MM.1S (cell line): ENCODE measurements at regions not wholly inside any gene's neighbourhood (a gene's known extent, or its start where the extent isn't known, plus 50 kb on each side); places are given as distances from the start of the nearest gene placed in this dataset.

ENCODE experiments used
- DNase-seq: peaks from one replicate; pipeline ENCODE4 v3.0.0-alpha.2; 2015
- H2AFZ ChIP-seq: fragments of 300-600 bp; sonication (generic); 2 replicates; pipeline ENCODE4 v1.6.0; 2016; ENCODE audit warnings: antibody characterized with exemption, low read length
- H3F3A ChIP-seq: fragments of 300-600 bp; sonication (generic); 2 replicates; pipeline ENCODE4 v1.6.1; 2016; ENCODE audit warnings: mild to moderate bottlenecking, antibody characterized with exemption, low read length, moderate library complexity, mixed read lengths; ENCODE audit not compliant: insufficient read depth
- H3K27ac ChIP-seq: fragments of 300-600 bp; sonication (generic); 2 replicates; pipeline ENCODE4 v1.5.1; 2016; ENCODE audit warnings: mild to moderate bottlenecking, low read length
- H3K27me3 ChIP-seq: fragments of 300-600 bp; sonication (generic); replicated peaks from 2 replicates; pipeline ENCODE4 v1.6.0; 2016; ENCODE audit warnings: low read length; ENCODE audit not compliant: insufficient read depth
- H3K36me3 ChIP-seq: fragments of 300-600 bp; sonication (generic); replicated peaks from 2 replicates; pipeline ENCODE4 v1.6.1; 2016; ENCODE audit warnings: mild to moderate bottlenecking, low read length, mixed read lengths; ENCODE audit not compliant: insufficient read depth
- H3K4me1 ChIP-seq: fragments of 300-600 bp; sonication (generic); 2 replicates; pipeline ENCODE4 v1.6.1; 2016; ENCODE audit warnings: low read length, mixed read lengths
- H3K4me2 ChIP-seq: fragments of 300-600 bp; sonication (generic); 2 replicates; pipeline ENCODE4 v1.6.0; 2016; ENCODE audit warnings: low read depth, low read length
- H3K4me3 ChIP-seq: fragments of 300-600 bp; sonication (generic); 2 replicates; pipeline ENCODE4 v1.5.1; 2016; ENCODE audit warnings: low read length, mixed read lengths
- H3K79me2 ChIP-seq: fragments of 300-600 bp; sonication (generic); 2 replicates; pipeline ENCODE4 v1.6.1; 2016; ENCODE audit warnings: mixed run types, low read length, mixed read lengths
- H3K9ac ChIP-seq: fragments of 300-600 bp; sonication (generic); 2 replicates; pipeline ENCODE4 v1.6.1; 2016; ENCODE audit warnings: low read length, mixed read lengths
- H3K9me2 ChIP-seq: fragments of 300-600 bp; sonication (generic); replicated peaks from 2 replicates; pipeline ENCODE4 v1.6.1; 2016; ENCODE audit warnings: mild to moderate bottlenecking, low read length, mixed read lengths; ENCODE audit not compliant: insufficient read depth
- H3K9me3 ChIP-seq: fragments of 300-600 bp; sonication (generic); replicated peaks from 2 replicates; pipeline ENCODE4 v1.6.1; 2016; ENCODE audit warnings: mild to moderate bottlenecking, low read length, mixed read lengths; ENCODE audit not compliant: insufficient read depth
- H4K20me1 ChIP-seq: fragments of 300-600 bp; sonication (generic); 2 replicates; pipeline ENCODE4 v1.6.1; 2016; ENCODE audit warnings: mild to moderate bottlenecking, low read length, moderate library complexity, mixed read lengths; ENCODE audit not compliant: insufficient read depth
- CTCF ChIP-seq: fragments of 300-600 bp; sonication (generic); IDR thresholded peaks from 2 replicates; pipeline ENCODE4 v1.5.1; 2016; ENCODE audit warnings: antibody characterized with exemption, low read length, mixed read lengths
- EZH2 ChIP-seq: fragments of 300-600 bp; sonication (generic); optimal IDR thresholded peaks from 2 replicates; pipeline ENCODE3; 2017; ENCODE audit warnings: low read depth, mild to moderate bottlenecking, antibody characterized with exemption, low read length, mixed read lengths
- EZH2phosphoT487 ChIP-seq: fragments of 300-600 bp; sonication (generic); IDR thresholded peaks from 2 replicates; pipeline ENCODE4 v1.6.1; 2018; ENCODE audit warnings: antibody characterized with exemption, low read length

- no peak overlapping the region for H3K27ac ChIP-seq
- no peaks in the 10 kb centered on the region for H3K9me2 ChIP-seq
- TF ChIP-seq CTCF (no peak), EZH2 (no peak), EZH2phosphoT487 (no peak)
- no peak overlapping the region for H2AFZ ChIP-seq
- no peaks in the 10 kb centered on the region for H3K27me3 ChIP-seq
- H3F3A ChIP-seq = no peaks in the 10 kb centered on the region
- no peak for DNase-seq
- no peak overlapping the region for H3K4me3 ChIP-seq
- no peaks in the 10 kb centered on the region for H3K79me2 ChIP-seq
- no peak overlapping the region for H3K9ac ChIP-seq
- no peaks in the 10 kb centered on the region for H3K9me3 ChIP-seq
- H3K4me2 ChIP-seq = no peak overlapping the region
- H3K36me3 ChIP-seq = no peaks in the 10 kb centered on the region
- H3K4me1 ChIP-seq = no peaks in the 10 kb centered on the region
- no peaks in the 10 kb centered on the region for H4K20me1 ChIP-seq
Observed at GRCh38 chr10:128594688-128595087, 468.5 kb upstream of the MKI67 start.

- H3K79me2 ChIP-seq = no peaks in the 10 kb centered on the region
- H4K20me1 ChIP-seq = no peaks in the 10 kb centered on the region
- H3K4me2 ChIP-seq = no peak overlapping the region
- H3K27ac ChIP-seq = no peak overlapping the region
- H3K27me3 ChIP-seq = no peaks in the 10 kb centered on the region
- TF ChIP-seq EZH2 = no peak
- TF ChIP-seq CTCF = no peak
- TF ChIP-seq EZH2phosphoT487 = no peak
- H3K4me1 ChIP-seq = no peaks in the 10 kb centered on the region
- H3K9me2 ChIP-seq = no peaks in the 10 kb centered on the region
- no peaks in the 10 kb centered on the region for H3F3A ChIP-seq
- H3K9me3 ChIP-seq = no peaks in the 10 kb centered on the region
- H3K9ac ChIP-seq = no peak overlapping the region
- H3K4me3 ChIP-seq = no peak overlapping the region
- no peaks in the 10 kb centered on the region for H3K36me3 ChIP-seq
- no peak overlapping the region for H2AFZ ChIP-seq
- no peak for DNase-seq
Observed at GRCh38 chr10:128596906-128597305, 470.7 kb upstream of the MKI67 start.

GRCh38 chr10:128599030-128599429, 472.8 kb upstream of the MKI67 start:
- no peak overlapping the region for H3K4me3 ChIP-seq
- no peak for DNase-seq
- no peak overlapping the region for H3K27ac ChIP-seq
- H3K9me3 ChIP-seq = no peaks in the 10 kb centered on the region
- no peaks in the 10 kb centered on the region for H4K20me1 ChIP-seq
- no peaks in the 10 kb centered on the region for H3K79me2 ChIP-seq
- H3K4me2 ChIP-seq = no peak overlapping the region
- no peaks in the 10 kb centered on the region for H3K27me3 ChIP-seq
- no peaks in the 10 kb centered on the region for H3K36me3 ChIP-seq
- no peak overlapping the region for H3K9ac ChIP-seq
- no peaks in the 10 kb centered on the region for H3F3A ChIP-seq
- TF ChIP-seq EZH2 (no peak), EZH2phosphoT487 (no peak), CTCF (no peak)
- no peak overlapping the region for H2AFZ ChIP-seq
- H3K9me2 ChIP-seq = no peaks in the 10 kb centered on the region
- no peaks in the 10 kb centered on the region for H3K4me1 ChIP-seq
